Esophagus squamous epithelium (tissue), 4 donors: ENCODE measurements at regions not wholly inside any gene's neighbourhood (a gene's known extent, or its start where the extent isn't known, plus 50 kb on each side); places are given as distances from the start of the nearest gene placed in this dataset.

Source experiments
- POLR2A ChIP-seq, 4 donors: fragments of 450-650 bp; IDR thresholded peaks; one replicate each; pipeline ENCODE4 v1.6.1; 2017; ENCODE audit warnings: antibody characterized with exemption in 4 of 4, mild to moderate bottlenecking in 4 of 4, moderate library complexity in 3 of 4
- TF ChIP-seq, protein P1 (sequence below), 6 experiments: fragments of 450-650 bp in 4 of 6; fragments of 200-600 bp in 2 of 6; sonication (generic) in 2 of 6; IDR thresholded peaks; one replicate each; pipeline ENCODE4 v1.5.1; 2016 to 2019; ENCODE audit warnings: antibody characterized with exemption in 6 of 6, mild to moderate bottlenecking in 4 of 6, moderate library complexity in 4 of 6

DNA sequence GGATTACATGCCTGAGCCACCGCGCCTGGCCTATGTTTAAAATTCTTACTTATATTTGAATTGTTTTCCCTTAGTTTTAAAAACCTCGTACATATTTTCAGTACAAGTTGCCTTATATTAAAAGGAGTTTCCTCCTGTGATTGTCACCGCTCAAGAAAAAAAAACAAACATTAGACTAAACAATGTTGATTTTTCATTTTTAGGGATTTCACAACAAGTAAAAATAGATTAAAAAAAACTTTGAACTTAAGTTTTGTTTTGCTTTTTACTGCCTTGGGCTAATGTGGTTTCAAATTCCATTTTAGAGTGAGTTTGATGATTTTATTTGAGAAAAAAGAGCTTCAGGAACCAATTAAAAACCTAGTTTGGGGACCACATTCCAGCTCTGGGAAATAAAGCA is 1196.6 kb upstream of the CDH18 start:
- no peak for TF ChIP-seq POLR2A (IDR thresholded peaks at IDR 0.05)
- TF ChIP-seq, protein P1, sequence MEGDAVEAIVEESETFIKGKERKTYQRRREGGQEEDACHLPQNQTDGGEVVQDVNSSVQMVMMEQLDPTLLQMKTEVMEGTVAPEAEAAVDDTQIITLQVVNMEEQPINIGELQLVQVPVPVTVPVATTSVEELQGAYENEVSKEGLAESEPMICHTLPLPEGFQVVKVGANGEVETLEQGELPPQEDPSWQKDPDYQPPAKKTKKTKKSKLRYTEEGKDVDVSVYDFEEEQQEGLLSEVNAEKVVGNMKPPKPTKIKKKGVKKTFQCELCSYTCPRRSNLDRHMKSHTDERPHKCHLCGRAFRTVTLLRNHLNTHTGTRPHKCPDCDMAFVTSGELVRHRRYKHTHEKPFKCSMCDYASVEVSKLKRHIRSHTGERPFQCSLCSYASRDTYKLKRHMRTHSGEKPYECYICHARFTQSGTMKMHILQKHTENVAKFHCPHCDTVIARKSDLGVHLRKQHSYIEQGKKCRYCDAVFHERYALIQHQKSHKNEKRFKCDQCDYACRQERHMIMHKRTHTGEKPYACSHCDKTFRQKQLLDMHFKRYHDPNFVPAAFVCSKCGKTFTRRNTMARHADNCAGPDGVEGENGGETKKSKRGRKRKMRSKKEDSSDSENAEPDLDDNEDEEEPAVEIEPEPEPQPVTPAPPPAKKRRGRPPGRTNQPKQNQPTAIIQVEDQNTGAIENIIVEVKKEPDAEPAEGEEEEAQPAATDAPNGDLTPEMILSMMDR (IDR thresholded peaks at IDR 0.05) = no peak
